Heart left ventricle (tissue), 16 donors: ENCODE measurements at regions not wholly inside any gene's neighbourhood (a gene's known extent, or its start where the extent isn't known, plus 50 kb on each side); places are given as distances from the start of the nearest gene placed in this dataset.
"Not testable (repeated sequence)": the region's sequence is repeated elsewhere in the genome, so short reads cannot be mapped to it uniquely, and the experiment has no call there.

Experiments
- ATAC-seq, 4 donors: fragments of 200-7000 bp; cut with Tn5 transposase; one replicate each; pipeline ENCODE4 v1.9.1; 2020 to 2022; ENCODE audit warnings: moderate library complexity in 4 of 4, mild to moderate bottlenecking in 3 of 4, moderate number of reproducible peaks in 1 of 4
- DNase-seq, 5 donors: peaks; one replicate each; pipeline ENCODE4 v3.0.0-alpha.2; 2020
- H3K27ac ChIP-seq, 12 donors: fragments of 200-600 bp; sonication (generic) in 4 of 12; one replicate each; pipeline versions ENCODE4 v1.5.0 to v1.8.0; 2016 to 2022; ENCODE audit warnings: mild to moderate bottlenecking in 2 of 12
- H3K27me3 ChIP-seq, 9 donors: fragments of 200-600 bp; sonication (generic) in 2 of 9; one replicate each; pipeline versions ENCODE4 v1.5.1 to v1.8.0; 2016 to 2022; ENCODE audit warnings: mild to moderate bottlenecking in 3 of 9
- H3K36me3 ChIP-seq, 9 donors: fragments of 200-600 bp; sonication (generic) in 2 of 9; one replicate each; pipeline versions ENCODE4 v1.5.0 to v1.8.0; 2018 to 2022; ENCODE audit warnings: mild to moderate bottlenecking in 2 of 9
- H3K4me1 ChIP-seq, 12 donors: fragments of 200-600 bp; sonication (generic) in 4 of 12; one replicate each; pipeline versions ENCODE4 v1.5.0 to v1.8.0; 2016 to 2022; ENCODE audit warnings: mild to moderate bottlenecking in 3 of 12
- H3K4me3 ChIP-seq, 12 donors: fragments of 200-600 bp; sonication (generic) in 4 of 12; one replicate each; pipeline versions ENCODE4 v1.5.0 to v1.8.0; 2017 to 2022; ENCODE audit warnings: mild to moderate bottlenecking in 9 of 12, moderate library complexity in 4 of 12
- H3K9me3 ChIP-seq, 12 donors: fragments of 200-600 bp; sonication (generic) in 4 of 12; one replicate each; pipeline versions ENCODE4 v1.5.0 to v1.8.0; 2016 to 2022; ENCODE audit warnings: mild to moderate bottlenecking in 1 of 12
- POLR2A ChIP-seq, 2 donors: fragments of 450-650 bp; IDR thresholded peaks; one replicate each; pipeline ENCODE4 v1.6.1; 2017; ENCODE audit warnings: antibody characterized with exemption in 2 of 2, mild to moderate bottlenecking in 2 of 2, moderate library complexity in 2 of 2
- WGBS, 4 donors: extraction: QIAGEN DNeasy Blood & Tissue Kit in 2 of 4; methylation state at CpG; one replicate each; pipeline versions ENCODE4 v1.1.5 to v1.1.7; 2013 to 2018; 5-methylcytosine and 5-hydroxymethylcytosine counted together
- intact Hi-C, 10 donors: fragments of 100-400 bp; cut with DNase I; formaldehyde crosslinking; loops; one replicate each; pipeline versions ENCODE4 v1.11.1 to v1.14.2; 2022
- TF ChIP-seq, protein P1 (sequence below), 12 donors: fragments of 200-600 bp; sonication (generic) in 4 of 12; IDR thresholded peaks; one replicate each; pipeline versions ENCODE4 v1.5.0 to v1.8.0; 2018 to 2022; ENCODE audit warnings: antibody characterized with exemption in 12 of 12, mild to moderate bottlenecking in 5 of 12
- donor health status: ischemic (EF 13 %, LVEDD 7.1; RV severe dilation, severe dysfunction).
- donor health status: healthy with polysubstance abuse.
- donor health status: DM: no; HTN: yes; CAD: no.
- donor health status: DM: no; HTN: no; CAD: no.
- donor health status: ischemic (EF 25% LVEDD 6.9; RV normal size, moderate dysfunction).
- donor health status: ischemic (EF 25% LVEDD 5.7; RV mildly dilated, moderate dysfunction).
- donor health status: healthy.
- donor health status: DM: yes; HTN: yes; CAD: no.
- donor health status: ischemic (EF 35%, LVEDD 5.7; RV mildly dilated, moderate dysfunction).
- donor health status: nonischemic (EF 11% LVEDD 7.7; RV severe dilation, severe dysfunction).
- donor health status: DM: yes; HTN: yes; CAD: no.
- donor health status: PGD.
- donor health status: ischemic (EF 29% LVEDD 5.4; RV normal size, mild dysfunction).
- donor health status: nonischemic (EF 23%, LVEDD 6.1; RV moderate dilation, normal function).

DNA sequence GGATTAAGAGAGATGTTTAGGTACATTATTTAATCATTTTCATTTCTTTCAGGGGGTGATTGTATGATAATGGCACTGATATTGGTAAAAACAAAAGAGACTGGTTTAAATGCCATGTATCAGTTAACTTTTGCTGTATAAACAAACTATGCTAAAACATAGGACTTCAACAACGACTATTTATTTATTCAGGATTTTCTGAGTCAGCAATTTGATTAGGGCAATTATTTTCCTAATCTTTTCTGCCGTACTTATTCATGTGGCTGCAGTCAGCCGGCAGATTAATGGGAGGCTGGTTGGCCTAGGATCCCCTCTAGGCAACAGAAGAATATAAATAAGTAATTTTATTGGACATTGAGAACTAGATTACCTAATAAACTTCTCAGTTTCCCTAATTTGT is 661.7 kb upstream of the RAG2 start:
- H3K4me1 ChIP-seq, result no peaks in the 10 kb centered on the region
- H3K9me3 ChIP-seq, result no peaks in the 10 kb centered on the region
- no peak overlapping the region for H3K4me3 ChIP-seq
- no peak for ATAC-seq
- TF ChIP-seq, protein P1, sequence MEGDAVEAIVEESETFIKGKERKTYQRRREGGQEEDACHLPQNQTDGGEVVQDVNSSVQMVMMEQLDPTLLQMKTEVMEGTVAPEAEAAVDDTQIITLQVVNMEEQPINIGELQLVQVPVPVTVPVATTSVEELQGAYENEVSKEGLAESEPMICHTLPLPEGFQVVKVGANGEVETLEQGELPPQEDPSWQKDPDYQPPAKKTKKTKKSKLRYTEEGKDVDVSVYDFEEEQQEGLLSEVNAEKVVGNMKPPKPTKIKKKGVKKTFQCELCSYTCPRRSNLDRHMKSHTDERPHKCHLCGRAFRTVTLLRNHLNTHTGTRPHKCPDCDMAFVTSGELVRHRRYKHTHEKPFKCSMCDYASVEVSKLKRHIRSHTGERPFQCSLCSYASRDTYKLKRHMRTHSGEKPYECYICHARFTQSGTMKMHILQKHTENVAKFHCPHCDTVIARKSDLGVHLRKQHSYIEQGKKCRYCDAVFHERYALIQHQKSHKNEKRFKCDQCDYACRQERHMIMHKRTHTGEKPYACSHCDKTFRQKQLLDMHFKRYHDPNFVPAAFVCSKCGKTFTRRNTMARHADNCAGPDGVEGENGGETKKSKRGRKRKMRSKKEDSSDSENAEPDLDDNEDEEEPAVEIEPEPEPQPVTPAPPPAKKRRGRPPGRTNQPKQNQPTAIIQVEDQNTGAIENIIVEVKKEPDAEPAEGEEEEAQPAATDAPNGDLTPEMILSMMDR (IDR thresholded peaks at IDR 0.05), result no peak
- TF ChIP-seq POLR2A (IDR thresholded peaks at IDR 0.05), result no peak
- no peak for DNase-seq
- no peaks in the 10 kb centered on the region for H3K36me3 ChIP-seq
- intact Hi-C loops, result no loop called here
- 63 to 70% (median 67%) methylated on average over 3 of the region's 3 CpGs for WGBS, 4 donors
- no peak overlapping the region for H3K27ac ChIP-seq
- no peaks in the 10 kb centered on the region for H3K27me3 ChIP-seq

GRCh38 chr11:37248145-37248544 is 650.1 kb upstream of the RAG2 start:
- 62 to 79% (median 69%) methylated on average over 2 of the region's 2 CpGs for WGBS, 4 donors
- H3K27me3 ChIP-seq, result no peaks in the 10 kb centered on the region
- intact Hi-C loops, result no loop called here
- H3K36me3 ChIP-seq, result no peaks in the 10 kb centered on the region
- TF ChIP-seq, protein P1 (IDR thresholded peaks at IDR 0.05), result no peak
- no peak for TF ChIP-seq POLR2A (IDR thresholded peaks at IDR 0.05)
- H3K9me3 ChIP-seq, result peaks cover 0 to 10% (median 0%) of the 10 kb centered on the region in 12 donors
- no peak overlapping the region for H3K4me3 ChIP-seq
- H3K4me1 ChIP-seq, result no peaks in the 10 kb centered on the region
- H3K27ac ChIP-seq, result no peak overlapping the region
- DNase-seq, result no peak
- no peak for ATAC-seq

DNA sequence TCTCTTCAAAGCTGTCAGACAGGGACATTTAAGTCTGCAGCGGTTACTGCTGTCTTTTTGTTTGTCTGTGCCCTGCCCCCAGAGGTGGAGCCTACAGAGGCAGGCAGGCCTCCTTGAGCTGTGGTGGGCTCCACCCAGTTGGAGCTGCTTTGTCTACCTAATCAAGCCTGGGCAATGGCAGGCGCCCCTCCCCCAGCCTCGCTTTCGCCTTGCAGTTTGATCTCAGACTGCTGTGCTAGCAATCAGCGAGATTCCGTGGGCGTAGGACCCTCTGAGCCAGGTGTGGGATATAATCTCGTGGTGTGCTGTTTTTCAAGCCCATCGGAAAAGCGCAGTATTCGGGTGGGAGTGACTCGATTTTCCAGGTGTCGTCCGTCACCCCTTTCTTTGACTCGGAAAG is 648.1 kb upstream of the RAG2 start:
- H3K27ac ChIP-seq, H3K36me3 ChIP-seq, H3K4me1 ChIP-seq, H3K4me3 ChIP-seq, ATAC-seq, DNase-seq, intact Hi-C loops, H3K9me3 ChIP-seq, H3K27me3 ChIP-seq: not testable (repeated sequence)
- 85 to 93% (median 88%) methylated on average over 14 to 15 of the region's 15 CpGs for whole genome bisulfite sequencing, 4 donors

- ATAC-seq, result no peak
- WGBS, 4 donors, result 63 to 71% (median 63%) methylated on average over 1 of the region's 1 CpG
- Histone ChIP-seq H3K4me1 (no peaks in the 10 kb centered on the region), H3K4me3 (no peak overlapping the region), H3K9me3 (no peaks in the 10 kb centered on the region), H3K27me3 (no peaks in the 10 kb centered on the region), H3K36me3 (no peaks in the 10 kb centered on the region), H3K27ac (no peak overlapping the region)
- TF ChIP-seq, protein P1 (IDR thresholded peaks at IDR 0.05), result no peak
- no peak for TF ChIP-seq POLR2A (IDR thresholded peaks at IDR 0.05)
- intact Hi-C loops, result no loop called here
- no peak for DNase-seq
Observed at GRCh38 chr11:37230865-37231264, 632.8 kb upstream of the RAG2 start.

- intact Hi-C loops, result no loop called here
- Histone ChIP-seq H3K27ac (no peak overlapping the region), H3K9me3 (peaks cover 0 to 11% (median 0%) of the 10 kb centered on the region in 12 donors), H3K4me3 (no peak overlapping the region), H3K27me3 (no peaks in the 10 kb centered on the region), H3K4me1 (no peaks in the 10 kb centered on the region), H3K36me3 (no peaks in the 10 kb centered on the region)
- no peak for DNase-seq
- TF ChIP-seq POLR2A (IDR thresholded peaks at IDR 0.05), result no peak
- TF ChIP-seq, protein P1 (IDR thresholded peaks at IDR 0.05), result no peak
- WGBS, 4 donors, result 82 to 94% (median 85%) methylated on average over 4 of the region's 4 CpGs
- ATAC-seq, result no peak
Observed at GRCh38 chr11:37223962-37224361, 625.9 kb upstream of the RAG2 start.
